ENCODE measurements at regions not wholly inside any gene's neighbourhood (a gene's known extent, or its start where the extent isn't known, plus 50 kb on each side); places are given as distances from the start of the nearest gene placed in this dataset.

GRCh38 chr22:23373601-23374000 is 193.3 kb downstream of the BCR start:
- no peak for TF ChIP-seq CTCF (tag by site-specific recombination; IDR thresholded peaks at IDR 0.05)
- TF ChIP-seq SETDB1 (IDR thresholded peaks at IDR 0.05; ENCODE audit: insufficient read length, low read length) = no peak
- TF ChIP-seq KLF1 (tag by site-specific recombination; IDR thresholded peaks at IDR 0.05) = no peak

Measured in HEK293 (cell line).